Transverse colon (tissue), 4 donors: ENCODE measurements at regions not wholly inside any gene's neighbourhood (a gene's known extent, or its start where the extent isn't known, plus 50 kb on each side); places are given as distances from the start of the nearest gene placed in this dataset.

Experiments
- DNase-seq: peaks from one replicate; pipeline ENCODE4 v3.0.0-alpha.2; 2019
- H3K27ac ChIP-seq, 4 donors: fragments of 200-600 bp; sonication (generic); 2 replicates each; pipeline ENCODE4 v1.5.1; 2016 to 2018; ENCODE audit warnings: inconsistent platforms in 4 of 4
- H3K27me3 ChIP-seq: fragments of 200-600 bp; sonication (generic); 2 replicates; pipeline ENCODE4 v1.5.1; 2017; ENCODE audit warnings: inconsistent platforms
- H3K36me3 ChIP-seq, 4 donors: fragments of 200-600 bp; sonication (generic); 2 replicates each; pipeline ENCODE4 v1.5.1; 2017 to 2019; ENCODE audit warnings: inconsistent platforms in 4 of 4
- H3K4me1 ChIP-seq, 4 donors: fragments of 200-600 bp; sonication (generic); 2 replicates each; pipeline ENCODE4 v1.5.1; 2017 to 2020; ENCODE audit warnings: inconsistent platforms in 4 of 4
- H3K4me3 ChIP-seq, 4 donors: fragments of 200-600 bp; sonication (generic); 1 replicate in 1 of 4; 2 replicates in 3 of 4; pipeline versions ENCODE4 v1.5.1 to v1.6.1; 2017 to 2019; ENCODE audit warnings: inconsistent platforms in 4 of 4
- H3K9me3 ChIP-seq, 2 donors: fragments of 200-600 bp; sonication (generic); 2 replicates each; pipeline ENCODE4 v1.5.1; 2017 to 2019; ENCODE audit warnings: inconsistent platforms in 2 of 2
- CTCF ChIP-seq, 5 experiments: fragments of 200-600 bp in 3 of 5; fragments of 450-650 bp in 2 of 5; sonication (generic) in 3 of 5; IDR thresholded peaks; 1 replicate in 2 of 5; 2 replicates in 3 of 5; pipeline ENCODE4 v1.5.1; 2016 to 2017; ENCODE audit warnings: antibody characterized with exemption in 5 of 5, inconsistent platforms in 3 of 5, mild to moderate bottlenecking in 2 of 5, moderate library complexity in 1 of 5
- EP300 ChIP-seq: sonication (generic); formaldehyde crosslinking; IDR thresholded peaks from one replicate; pipeline ENCODE4 v1.6.1; 2017; ENCODE audit warnings: antibody characterized with exemption, low read depth
- POLR2A ChIP-seq: fragments of 450-650 bp; IDR thresholded peaks from one replicate; pipeline ENCODE4 v1.6.1; 2016; ENCODE audit warnings: antibody characterized with exemption, mild to moderate bottlenecking, moderate library complexity
- POLR2AphosphoS5 ChIP-seq, 3 donors: sonication (generic); formaldehyde crosslinking; IDR thresholded peaks; one replicate each; pipeline ENCODE4 v1.6.1; 2016; ENCODE audit warnings: antibody characterized with exemption in 3 of 3
- WGBS, 2 donors: methylation state at CpG; one replicate each; pipeline ENCODE4 v1.1.5; 2018; ENCODE audit warnings: low coverage in 1 of 2; 5-methylcytosine and 5-hydroxymethylcytosine counted together
- in situ Hi-C, 4 donors: fragments of 200-750 bp; cut with MboI; loops; one replicate each; pipeline versions ENCODE4 v1.15.0 to v1.15.1; 2017; ENCODE audit warnings: low sequenced_read_pairs in 3 of 4, low pct_ligation_motif_present in 1 of 4, low pct_unique_long_range_greater_than_20kb in 1 of 4
- intact Hi-C: fragments of 100-400 bp; cut with DNase I; formaldehyde crosslinking; loops from one replicate; pipeline ENCODE4 v1.15.1; 2023; ENCODE audit warnings: low total_unique reads

- in situ Hi-C loops (no loop called here), intact Hi-C loops (no loop called here)
- H3K36me3 ChIP-seq, result no peaks in the 10 kb centered on the region
- H3K4me1 ChIP-seq, result no peaks in the 10 kb centered on the region
- H3K9me3 ChIP-seq, result no peaks in the 10 kb centered on the region
- H3K4me3 ChIP-seq, result no peak overlapping the region
- H3K27me3 ChIP-seq, result no peaks in the 10 kb centered on the region
- DNase-seq, result no peak
- H3K27ac ChIP-seq, result no peak overlapping the region
- TF ChIP-seq EP300, result no peak
- no peak for TF ChIP-seq POLR2A
- no peak for TF ChIP-seq POLR2AphosphoS5 (IDR thresholded peaks at IDR 0.05)
- TF ChIP-seq CTCF (IDR thresholded peaks at IDR 0.05), result no peak
- 91% methylated on average over 1 of the region's 1 CpG for WGBS, 2 donors
Observed at GRCh38 chr5:18881615-18882014, 1106.4 kb downstream of the CDH18 start.

- Histone ChIP-seq H3K9me3 (no peaks in the 10 kb centered on the region), H3K27ac (no peak overlapping the region), H3K4me1 (no peaks in the 10 kb centered on the region), H3K4me3 (no peak overlapping the region), H3K27me3 (no peaks in the 10 kb centered on the region), H3K36me3 (no peaks in the 10 kb centered on the region)
- intact Hi-C loops (no loop called here), in situ Hi-C loops (no loop called here)
- DNase-seq, result no peak
- WGBS, 2 donors, result 62% methylated on average over 3 of the region's 3 CpGs
- no peak for TF ChIP-seq CTCF (IDR thresholded peaks at IDR 0.05)
- no peak for TF ChIP-seq POLR2AphosphoS5 (IDR thresholded peaks at IDR 0.05)
- no peak for TF ChIP-seq EP300
- no peak for TF ChIP-seq POLR2A
Observed at GRCh38 chr5:18882154-18882553, 1105.8 kb downstream of the CDH18 start.

GRCh38 chr5:18888821-18889220 is 1099.2 kb downstream of the CDH18 start:
- TF ChIP-seq CTCF (IDR thresholded peaks at IDR 0.05), result no peak
- no peak for TF ChIP-seq POLR2AphosphoS5 (IDR thresholded peaks at IDR 0.05)
- no peak for TF ChIP-seq POLR2A
- no peak for TF ChIP-seq EP300
- intact Hi-C loops, result no loop called here
- no peak for DNase-seq
- Histone ChIP-seq H3K27me3 (no peaks in the 10 kb centered on the region), H3K27ac (no peak overlapping the region), H3K36me3 (no peaks in the 10 kb centered on the region), H3K4me1 (no peaks in the 10 kb centered on the region), H3K4me3 (no peak overlapping the region), H3K9me3 (peaks cover 0 to 3% of the 10 kb centered on the region in 2 donors)
- in situ Hi-C loops, result no loop called here

- Histone ChIP-seq H3K36me3 (no peaks in the 10 kb centered on the region), H3K9me3 (no peaks in the 10 kb centered on the region), H3K4me1 (no peaks in the 10 kb centered on the region), H3K4me3 (no peak overlapping the region), H3K27me3 (no peaks in the 10 kb centered on the region), H3K27ac (no peak overlapping the region)
- DNase-seq, result no peak
- in situ Hi-C loops (no loop called here), intact Hi-C loops (no loop called here)
- WGBS, 2 donors, result 58 to 74% methylated on average over 3 of the region's 3 CpGs
- TF ChIP-seq POLR2A (no peak), POLR2AphosphoS5 (IDR thresholded peaks at IDR 0.05) (no peak), CTCF (IDR thresholded peaks at IDR 0.05) (no peak), EP300 (no peak)
Observed at GRCh38 chr5:18900644-18901043, 1087.4 kb downstream of the CDH18 start.
